NCI-H2171 (cell line): ENCODE measurements at regions not wholly inside any gene's neighbourhood (a gene's known extent, or its start where the extent isn't known, plus 50 kb on each side); places are given as distances from the start of the nearest gene placed in this dataset.
A peak's percentile ranks its signal among the peaks of the same experiment; 100 is the strongest.
"Not testable (repeated sequence)": the region's sequence is repeated elsewhere in the genome, so short reads cannot be mapped to it uniquely, and the experiment has no call there.

Experiments
- DNase-seq: peaks from one replicate; lab custom pipeline; 2025; lab: John Stamatoyannopoulos, UW

DNA sequence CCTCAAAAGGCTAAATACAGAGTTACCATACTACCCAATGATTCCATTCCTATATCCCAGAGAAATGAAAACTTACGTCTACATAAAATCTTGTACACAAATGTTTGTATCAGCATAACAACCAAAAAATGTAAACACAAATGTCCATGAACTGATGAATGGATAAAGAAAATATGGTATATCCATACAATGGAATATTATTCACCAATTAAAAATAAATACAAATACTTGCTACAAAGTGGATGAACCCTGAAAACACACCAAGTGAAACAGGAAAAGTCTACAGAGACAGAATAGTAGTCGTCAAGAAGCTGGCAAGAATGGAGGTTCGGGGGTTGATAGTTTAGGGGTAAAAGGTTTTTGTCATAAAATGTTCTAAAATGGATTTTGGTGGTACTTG lies 54.0 kb upstream of the ANKRD28 start:
- no peak for DNase-seq

- DNase-seq = peak; percentile 24
These were observed 61.0 kb upstream of the ANKRD28 start for GRCh38 chr3:15858547-15859506.

DNA sequence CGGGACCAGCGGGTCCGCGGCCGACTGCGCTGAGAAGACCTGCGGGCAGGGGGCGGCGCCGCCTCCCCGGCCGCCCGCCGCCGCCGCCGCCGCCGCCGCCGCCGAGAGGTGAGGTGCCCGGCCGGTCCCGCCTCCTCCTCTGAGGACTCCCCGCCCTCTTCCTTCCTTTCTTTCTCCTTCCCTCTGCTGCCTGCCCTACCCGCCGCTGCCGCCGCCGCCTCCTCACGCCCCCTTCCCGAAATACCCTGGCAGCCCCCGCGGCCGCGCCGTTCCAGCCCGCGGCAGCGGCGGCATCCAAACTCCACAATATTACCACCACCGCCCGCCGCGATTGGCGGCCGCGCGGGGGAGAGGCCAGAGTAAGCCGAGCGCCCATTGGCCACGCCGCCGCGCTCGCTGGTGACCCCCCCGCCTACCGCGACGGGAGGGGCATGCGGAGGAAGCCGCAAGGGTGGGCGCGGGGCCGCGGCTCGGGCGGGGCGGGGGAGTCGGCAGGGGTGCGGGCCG lies 61.8 kb upstream of the ANKRD28 start:
- DNase-seq = peak; percentile 87

DNA sequence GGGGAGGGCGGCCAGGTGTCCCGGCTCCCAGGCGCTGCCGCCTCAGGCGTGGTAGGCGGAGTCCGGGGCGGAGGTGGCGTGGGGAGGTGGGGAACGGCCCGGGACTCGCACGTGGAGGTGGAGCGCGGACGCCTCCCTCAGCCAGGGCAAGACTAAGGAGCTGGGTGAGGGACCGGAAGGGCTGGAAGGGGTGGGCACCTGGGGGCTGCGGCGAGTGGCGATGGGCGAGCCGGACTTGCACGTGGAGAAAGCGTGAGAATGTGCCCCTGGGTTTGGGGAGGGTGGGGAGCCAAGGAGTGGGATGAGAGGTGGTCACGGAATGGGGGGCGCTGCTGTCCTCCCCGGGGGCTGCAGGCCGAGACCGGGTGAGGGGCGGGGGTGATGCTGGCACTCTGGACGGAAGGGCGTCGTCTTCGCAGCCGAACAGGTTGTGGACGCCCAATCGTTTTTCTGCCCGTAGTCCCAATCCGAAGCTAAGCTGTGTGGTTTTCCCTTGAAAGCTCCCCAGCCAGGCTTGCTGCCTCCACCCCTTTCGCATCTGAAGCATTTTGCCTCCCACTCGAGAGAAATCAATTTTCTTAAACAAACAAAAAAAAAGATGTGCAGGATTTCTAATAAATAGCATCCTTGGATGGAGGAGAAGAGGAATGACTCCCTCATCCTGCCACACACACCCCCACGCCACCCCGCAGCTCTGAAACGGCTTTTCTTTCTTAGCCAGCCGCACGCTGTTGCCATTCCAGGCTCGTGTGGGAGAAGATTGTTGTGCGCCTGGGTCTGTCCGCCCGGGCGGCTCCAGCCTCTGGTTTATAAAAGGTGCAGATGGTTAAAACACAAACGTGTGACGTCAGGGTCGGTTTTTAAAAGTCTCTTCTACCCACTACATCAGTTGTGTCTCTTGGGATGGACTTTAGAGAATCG lies 62.5 kb upstream of the ANKRD28 start:
- peak; percentile 87 for DNase-seq

- no peak for DNase-seq
These were observed 63.4 kb upstream of the ANKRD28 start for GRCh38 chr3:15861163-15861562.

GRCh38 chr3:15872807-15873206 lies 75.0 kb upstream of the ANKRD28 start:
- DNase-seq = no peak

DNA sequence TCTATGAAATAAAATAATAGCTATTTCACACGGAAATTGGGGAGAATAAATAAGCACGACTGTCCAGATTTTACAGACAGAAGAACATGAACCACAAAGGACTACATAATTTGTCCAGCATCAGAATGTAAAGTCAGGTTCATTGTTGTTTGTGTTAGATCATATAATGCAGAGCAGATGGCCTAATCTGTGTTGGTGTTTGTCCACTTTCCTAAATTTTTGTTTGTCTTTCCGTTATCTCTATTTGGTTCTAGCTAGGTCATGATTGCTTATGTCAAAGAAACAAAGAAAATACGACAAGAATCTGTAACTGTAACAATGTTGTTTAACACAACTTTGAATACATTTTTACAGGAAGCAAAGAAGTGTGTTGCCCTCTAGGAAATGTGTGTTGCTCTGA lies 75.6 kb upstream of the ANKRD28 start:
- no peak for DNase-seq

DNA sequence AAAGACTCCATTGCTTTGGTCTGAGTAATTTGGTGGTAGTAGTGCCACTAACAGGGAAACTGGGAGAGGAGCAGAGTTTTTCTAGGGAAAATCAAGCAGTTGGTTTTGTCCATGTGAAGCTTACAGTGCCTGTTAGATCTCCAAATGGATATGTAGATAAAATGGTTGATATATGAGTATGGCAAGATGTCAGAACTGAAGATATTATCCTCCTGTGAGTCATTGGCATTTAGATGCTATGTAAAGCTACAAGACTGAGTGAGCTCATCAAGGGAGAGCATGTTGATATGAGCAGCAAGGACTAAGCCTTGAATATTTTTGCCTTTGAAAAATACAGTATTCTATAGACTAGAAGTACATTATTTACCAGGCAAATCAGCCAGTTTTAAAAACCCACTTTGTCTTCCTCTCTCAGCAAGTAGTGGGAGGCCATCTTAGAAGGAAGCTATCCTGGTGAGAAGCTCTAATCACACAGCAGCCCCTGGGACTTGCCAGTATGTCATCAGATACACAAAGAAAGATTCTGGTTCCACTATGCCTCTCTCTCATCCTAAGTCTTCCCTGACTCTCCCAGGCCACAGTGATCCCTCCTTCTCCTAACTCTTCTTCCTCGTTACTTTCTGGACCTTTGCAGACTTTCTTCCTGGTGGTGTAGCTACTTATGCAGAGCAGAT lies 77.4 kb upstream of the ANKRD28 start:
- DNase-seq = no peak

DNA sequence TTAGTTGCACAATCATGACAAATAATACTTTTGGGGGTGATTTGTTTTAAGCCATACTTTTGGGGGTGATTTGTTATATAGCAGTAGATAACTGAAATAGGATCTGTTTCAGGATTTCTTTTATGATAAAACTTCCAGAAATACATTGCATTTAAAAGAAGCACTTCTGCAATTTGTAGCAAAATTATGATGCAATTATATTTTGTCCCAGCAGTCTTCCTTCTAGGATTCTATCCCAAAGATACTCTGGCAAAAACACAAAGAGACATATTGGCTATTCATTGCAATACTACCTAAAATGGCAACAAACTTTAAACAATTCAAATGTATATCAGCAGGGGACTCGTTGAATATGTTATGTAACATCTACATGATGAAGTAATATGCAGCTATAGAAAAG lies 78.9 kb upstream of the ANKRD28 start:
- DNase-seq = no peak

DNA sequence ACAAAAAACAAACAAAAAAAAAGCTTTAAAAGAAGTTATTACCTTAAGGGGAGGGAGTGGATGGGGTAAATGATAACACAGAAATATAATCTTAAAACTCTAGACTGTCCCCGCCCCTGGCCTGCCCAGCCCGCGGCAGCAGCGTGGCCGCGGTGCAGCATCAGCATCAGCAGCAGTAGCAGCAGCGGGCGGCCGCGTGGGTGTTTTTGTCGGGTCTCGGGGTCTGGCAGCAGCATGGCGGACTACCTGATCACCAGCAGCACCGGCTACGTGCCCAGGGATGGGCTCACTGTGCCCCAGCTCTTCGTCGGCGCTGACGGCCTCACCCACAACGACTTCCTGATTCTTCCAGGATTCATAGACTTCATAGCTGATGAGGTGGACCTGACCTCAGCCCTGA lies 80.0 kb upstream of the ANKRD28 start:
- DNase-seq = no peak

DNA sequence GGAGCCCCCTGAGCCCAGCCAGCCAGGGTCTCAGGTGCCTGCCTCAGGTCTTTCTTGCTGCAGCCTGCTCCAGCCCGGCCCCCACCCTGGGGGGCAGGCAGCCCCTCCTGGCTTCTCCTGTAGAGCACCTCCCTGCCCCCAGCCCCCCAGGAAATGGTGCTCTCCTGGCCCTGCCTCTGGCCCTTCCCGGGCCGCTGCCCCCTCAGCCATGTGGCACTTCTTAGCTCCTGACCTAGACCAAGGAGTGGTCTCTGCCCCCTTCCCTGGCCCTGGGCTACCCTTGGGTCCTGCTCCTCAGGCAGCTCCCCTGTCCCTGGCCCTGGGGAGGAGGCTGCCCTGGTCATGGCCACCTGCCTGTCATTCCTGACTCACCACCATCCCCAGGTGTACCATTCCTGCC lies 82.0 kb upstream of the ANKRD28 start:
- not testable (repeated sequence) for DNase-seq

DNA sequence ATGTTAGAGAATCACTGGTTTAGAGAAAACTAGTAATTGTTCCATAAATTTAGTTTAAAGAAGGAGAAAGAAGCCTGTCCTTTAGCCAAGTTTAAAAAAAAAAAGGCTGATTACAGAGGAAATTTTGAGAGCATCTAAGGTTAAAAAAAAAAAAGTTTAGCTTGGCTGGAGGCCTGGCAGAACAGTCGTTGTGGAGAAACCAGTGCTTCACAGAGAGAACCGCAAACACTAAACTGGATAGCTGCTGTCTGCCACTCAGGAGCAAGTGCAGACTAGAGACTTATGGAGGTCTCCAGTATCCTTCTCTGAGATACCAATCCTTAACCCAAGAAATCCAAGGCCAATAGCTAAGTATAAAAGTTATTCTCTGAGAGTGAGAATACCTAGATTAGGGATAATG lies 84.8 kb upstream of the ANKRD28 start:
- no peak for DNase-seq

DNA sequence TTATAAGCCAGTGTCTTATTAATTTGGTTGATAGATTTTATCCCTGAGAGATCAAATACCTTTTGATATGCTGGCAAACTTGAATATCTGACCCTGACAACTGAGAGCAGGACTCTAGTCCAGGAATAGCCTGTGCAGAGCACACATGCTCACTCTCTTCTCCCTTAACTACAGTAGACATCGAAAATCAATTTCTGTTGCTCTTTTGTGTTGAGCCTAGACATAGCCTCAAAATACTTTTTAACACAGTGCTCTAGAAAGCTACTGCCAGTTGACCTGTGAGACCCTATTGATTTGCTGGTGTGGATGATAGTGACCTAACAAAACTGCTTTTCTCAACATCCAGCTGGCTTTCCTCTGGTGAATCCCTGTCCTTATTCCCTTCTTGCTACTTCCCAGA lies 86.4 kb upstream of the ANKRD28 start:
- DNase-seq = no peak

DNA sequence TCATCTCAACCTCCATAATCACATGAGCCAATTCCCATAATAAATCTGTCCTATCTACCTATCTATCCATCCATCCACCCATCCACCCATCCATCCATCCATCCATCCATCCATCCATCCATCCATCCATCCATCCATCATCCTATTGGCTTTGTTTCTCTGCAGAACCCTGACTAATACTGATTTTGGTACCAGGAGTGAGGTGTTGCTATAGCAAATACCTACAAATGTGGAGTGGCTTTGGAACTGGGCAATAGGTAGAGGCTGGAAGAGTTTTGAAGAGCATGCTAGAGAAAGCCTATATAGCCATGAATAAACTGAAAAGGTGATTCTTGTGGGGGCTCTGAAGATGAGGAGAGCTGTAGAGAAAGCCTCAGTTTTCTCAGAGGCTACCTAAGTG lies 88.7 kb upstream of the ANKRD28 start:
- no peak for DNase-seq

DNA sequence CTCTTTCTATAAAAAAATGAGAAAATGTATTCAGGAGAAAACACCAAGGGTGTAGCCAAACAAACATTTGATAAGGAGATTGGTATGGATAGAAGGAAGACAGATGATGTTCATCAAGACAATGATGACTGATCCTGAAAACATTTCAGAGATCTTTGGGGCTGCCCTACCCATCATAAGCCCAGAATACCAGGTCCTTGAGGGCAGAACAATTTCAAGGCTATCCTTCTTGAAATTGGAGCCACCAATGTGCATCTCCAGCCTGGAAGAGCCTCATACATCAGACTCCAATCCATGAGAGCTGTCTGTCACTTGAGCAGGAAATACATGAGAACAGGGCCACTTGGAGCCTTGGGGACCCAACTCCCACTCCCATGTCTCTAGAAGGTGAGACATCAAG lies 89.5 kb upstream of the ANKRD28 start:
- DNase-seq = no peak

DNA sequence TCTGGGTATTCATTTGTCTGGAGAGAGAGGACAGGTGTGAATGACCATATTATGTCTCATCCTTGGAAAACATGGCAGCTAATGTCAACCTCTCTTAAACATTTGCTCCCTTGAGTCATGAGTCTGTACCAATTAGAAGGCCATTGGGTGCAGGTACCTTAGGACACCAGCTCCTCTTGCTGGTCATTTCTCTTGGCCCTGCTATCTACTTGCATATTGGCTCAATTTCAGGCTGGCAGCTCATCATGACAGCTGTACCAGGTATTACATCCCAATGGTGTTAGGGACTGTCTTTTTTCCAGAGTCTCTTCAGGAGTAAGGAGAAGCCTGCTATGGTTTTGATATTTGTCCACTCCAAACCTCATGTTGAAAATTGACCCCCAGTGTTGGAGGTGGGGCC lies 92.2 kb upstream of the ANKRD28 start:
- no peak for DNase-seq

GRCh38 chr3:15892311-15893227 lies 94.8 kb upstream of the ANKRD28 start:
- no peak for DNase-seq

DNA sequence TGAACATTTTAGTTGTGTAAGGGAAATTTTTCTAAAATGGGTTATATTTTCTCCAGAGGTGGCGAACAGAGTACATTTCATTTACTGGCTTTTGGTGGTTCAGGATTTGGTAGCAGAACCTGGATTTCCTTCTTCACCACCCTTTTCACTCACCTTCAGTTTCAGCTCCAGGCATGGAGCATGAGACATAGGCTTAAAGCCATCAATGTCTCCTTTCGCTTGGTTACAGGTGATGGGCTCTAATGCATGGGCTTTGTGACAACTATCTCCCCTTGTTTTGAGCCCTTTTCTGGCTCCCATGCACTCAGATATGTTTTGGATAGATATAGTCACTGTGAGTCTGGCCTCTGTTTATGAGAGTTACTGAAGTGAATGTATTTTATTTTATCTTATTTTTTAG lies 96.6 kb upstream of the ANKRD28 start:
- no peak for DNase-seq

- DNase-seq = no peak
These were observed 98.7 kb upstream of the ANKRD28 start for GRCh38 chr3:15896500-15896899.

DNA sequence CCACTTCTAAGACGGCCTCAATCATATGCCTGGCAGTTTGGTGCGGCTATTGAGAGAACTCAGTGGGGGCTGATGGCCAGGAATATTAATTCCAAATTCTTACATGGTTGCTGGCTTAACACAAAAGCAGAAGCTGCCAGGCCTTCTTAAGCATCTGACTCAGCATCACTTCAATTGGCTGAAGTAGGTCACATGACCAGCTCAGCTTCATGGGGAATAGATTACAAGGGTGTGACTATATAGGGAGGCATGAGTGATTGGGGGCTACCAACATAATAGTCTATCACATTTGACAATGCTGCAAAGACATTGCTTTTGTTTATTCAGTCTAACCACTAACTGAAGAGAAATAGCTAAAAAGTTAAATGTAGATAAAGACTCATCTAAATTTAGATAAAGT lies 101.6 kb upstream of the ANKRD28 start:
- no peak for DNase-seq

DNA sequence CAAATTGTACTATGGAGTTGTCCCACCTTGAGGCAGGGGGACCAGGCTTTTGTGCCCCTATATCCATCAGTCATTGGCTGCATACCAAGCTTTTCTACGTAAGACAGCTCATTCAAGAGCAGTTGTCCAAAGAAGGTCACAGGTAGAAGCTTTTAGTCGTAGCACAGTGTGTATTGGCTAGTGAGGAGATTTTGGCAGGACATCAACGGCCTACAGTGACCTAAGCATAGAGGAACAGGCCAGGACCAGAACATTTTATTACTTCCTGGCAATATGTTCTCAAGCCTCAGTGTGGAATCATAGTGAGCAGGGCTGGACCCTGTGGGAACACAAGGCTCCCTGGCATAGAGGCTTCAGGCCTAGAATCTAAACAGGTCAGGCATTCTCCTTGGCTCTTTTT lies 105.4 kb upstream of the ANKRD28 start:
- DNase-seq = no peak
